SH-SY5Y (cell line): ENCODE measurements at regions not wholly inside any gene's neighbourhood (a gene's known extent, or its start where the extent isn't known, plus 50 kb on each side); places are given as distances from the start of the nearest gene placed in this dataset.

Source experiments
- GATA2 ChIP-seq: IDR thresholded peaks from 2 replicates; pipeline ENCODE4 v1.6.1; 2011; ENCODE audit warnings: mild to moderate bottlenecking, low read depth, low read length
- GATA3 ChIP-seq: IDR thresholded peaks from 2 replicates; pipeline ENCODE4 v1.6.1; 2011; ENCODE audit warnings: low read depth, mild to moderate bottlenecking, low read length, moderate library complexity

DNA sequence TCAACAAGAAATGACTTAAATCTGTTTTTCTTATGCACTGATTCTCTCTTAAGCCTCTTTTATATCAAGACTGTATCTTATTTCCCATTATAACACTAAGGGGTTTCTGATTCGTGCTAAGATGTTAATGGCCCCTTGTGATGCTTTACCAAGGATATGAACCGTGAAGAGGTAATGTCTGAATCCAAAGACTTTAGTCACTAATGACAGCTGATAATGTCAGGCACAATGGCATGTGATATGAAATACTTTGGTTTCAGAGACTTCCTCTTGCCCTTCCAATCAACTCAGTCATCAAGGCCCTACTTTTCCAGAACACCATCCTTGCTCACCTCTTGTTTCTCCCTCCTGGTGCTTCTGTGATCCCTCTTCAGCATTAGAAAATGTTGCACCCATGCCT lies 262.8 kb downstream of the KCNE4 start:
- TF ChIP-seq GATA3 (no peak), GATA2 (no peak)
